Esophagus muscularis mucosa (tissue), 4 donors: ENCODE measurements at regions not wholly inside any gene's neighbourhood (a gene's known extent, or its start where the extent isn't known, plus 50 kb on each side); places are given as distances from the start of the nearest gene placed in this dataset.

Experiments
- DNase-seq: peaks from one replicate; pipeline ENCODE4 v3.0.0-alpha.2; 2017; ENCODE audit errors: extremely low spot score
- H3K27ac ChIP-seq, 4 donors: fragments of 200-600 bp; sonication (generic); replicated peaks in 1 of 4; 1 replicate in 3 of 4; 2 replicates in 1 of 4; pipeline ENCODE4 v1.5.1; 2016 to 2019; ENCODE audit warnings: mild to moderate bottlenecking in 1 of 4
- H3K27me3 ChIP-seq, 4 donors: fragments of 200-600 bp; sonication (generic); one replicate each; pipeline versions ENCODE4 v1.5.1 to v1.6.0; 2016 to 2019
- H3K36me3 ChIP-seq, 4 donors: fragments of 200-600 bp; sonication (generic); one replicate each; pipeline ENCODE4 v1.5.1; 2016 to 2019
- H3K4me1 ChIP-seq, 4 donors: fragments of 200-600 bp; sonication (generic); one replicate each; pipeline ENCODE4 v1.5.1; 2016 to 2019
- H3K4me3 ChIP-seq, 4 donors: fragments of 200-600 bp; sonication (generic); 1 replicate in 2 of 4; 2 replicates in 2 of 4; pipeline ENCODE4 v1.5.1; 2016 to 2019; ENCODE audit warnings: mild to moderate bottlenecking in 4 of 4, moderate library complexity in 1 of 4
- H3K9me3 ChIP-seq, 4 donors: fragments of 200-600 bp; sonication (generic); 1 replicate in 3 of 4; 2 replicates in 1 of 4; pipeline ENCODE4 v1.5.1; 2016 to 2019
- EP300 ChIP-seq: sonication (generic); formaldehyde crosslinking; IDR thresholded peaks from one replicate; pipeline ENCODE4 v1.6.1; 2017; ENCODE audit warnings: antibody characterized with exemption
- POLR2A ChIP-seq: fragments of 450-650 bp; IDR thresholded peaks from one replicate; pipeline ENCODE4 v1.6.1; 2017; ENCODE audit warnings: antibody characterized with exemption, moderate library complexity, mild to moderate bottlenecking, low read depth
- POLR2AphosphoS5 ChIP-seq, 2 donors: sonication (generic); formaldehyde crosslinking; IDR thresholded peaks; one replicate each; pipeline ENCODE4 v1.6.1; 2017; ENCODE audit warnings: antibody characterized with exemption in 2 of 2
- WGBS: methylation state at CpG from one replicate; pipeline ENCODE4 v1.1.5; 2018; 5-methylcytosine and 5-hydroxymethylcytosine counted together
- intact Hi-C: fragments of 100-400 bp; cut with DNase I; formaldehyde crosslinking; loops from one replicate; pipeline ENCODE4 v1.15.1; 2023
- TF ChIP-seq, protein P1 (sequence below), 3 experiments: fragments of 200-600 bp in 2 of 3; fragments of 450-650 bp in 1 of 3; sonication (generic) in 2 of 3; IDR thresholded peaks; one replicate each; pipeline ENCODE4 v1.5.1; 2017 to 2019; ENCODE audit warnings: antibody characterized with exemption in 3 of 3, mild to moderate bottlenecking in 2 of 3, moderate library complexity in 1 of 3

DNA sequence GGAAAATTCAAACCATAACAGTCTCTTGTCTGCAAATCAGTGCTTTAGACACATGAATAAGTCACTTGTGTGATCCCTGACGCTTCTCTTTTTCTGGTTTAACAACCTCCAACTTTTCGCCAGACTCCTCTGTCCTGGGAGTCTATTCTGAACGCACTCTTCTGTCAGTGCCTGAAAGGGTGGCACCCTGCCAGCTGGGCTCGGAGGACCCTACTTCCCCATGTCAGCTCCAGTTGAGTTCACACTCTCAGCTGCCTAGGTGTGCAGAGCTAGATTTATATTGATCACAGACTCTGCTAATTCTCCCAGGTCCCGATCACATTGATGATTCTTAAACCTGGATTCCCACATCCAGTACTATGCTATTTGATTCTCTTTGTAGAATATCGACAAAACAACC is 649.1 kb downstream of the BNC2 start:
- DNase-seq = no peak
- 62% methylated on average over 6 of the region's 6 CpGs for WGBS
- peaks cover 0 to 7% (median 0%) of the 10 kb centered on the region in 4 donors for H3K4me1 ChIP-seq
- peak overlapping the region in 1 of 4 donors; percentile 10 for H3K27ac ChIP-seq
- no peaks in the 10 kb centered on the region for H3K36me3 ChIP-seq
- intact Hi-C loops = no loop called here
- no peak overlapping the region for H3K4me3 ChIP-seq
- no peaks in the 10 kb centered on the region for H3K27me3 ChIP-seq
- TF ChIP-seq EP300 = no peak
- TF ChIP-seq, protein P1, sequence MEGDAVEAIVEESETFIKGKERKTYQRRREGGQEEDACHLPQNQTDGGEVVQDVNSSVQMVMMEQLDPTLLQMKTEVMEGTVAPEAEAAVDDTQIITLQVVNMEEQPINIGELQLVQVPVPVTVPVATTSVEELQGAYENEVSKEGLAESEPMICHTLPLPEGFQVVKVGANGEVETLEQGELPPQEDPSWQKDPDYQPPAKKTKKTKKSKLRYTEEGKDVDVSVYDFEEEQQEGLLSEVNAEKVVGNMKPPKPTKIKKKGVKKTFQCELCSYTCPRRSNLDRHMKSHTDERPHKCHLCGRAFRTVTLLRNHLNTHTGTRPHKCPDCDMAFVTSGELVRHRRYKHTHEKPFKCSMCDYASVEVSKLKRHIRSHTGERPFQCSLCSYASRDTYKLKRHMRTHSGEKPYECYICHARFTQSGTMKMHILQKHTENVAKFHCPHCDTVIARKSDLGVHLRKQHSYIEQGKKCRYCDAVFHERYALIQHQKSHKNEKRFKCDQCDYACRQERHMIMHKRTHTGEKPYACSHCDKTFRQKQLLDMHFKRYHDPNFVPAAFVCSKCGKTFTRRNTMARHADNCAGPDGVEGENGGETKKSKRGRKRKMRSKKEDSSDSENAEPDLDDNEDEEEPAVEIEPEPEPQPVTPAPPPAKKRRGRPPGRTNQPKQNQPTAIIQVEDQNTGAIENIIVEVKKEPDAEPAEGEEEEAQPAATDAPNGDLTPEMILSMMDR (IDR thresholded peaks at IDR 0.05) = no peak
- TF ChIP-seq POLR2AphosphoS5 (IDR thresholded peaks at IDR 0.05) = no peak
- TF ChIP-seq POLR2A = no peak
- H3K9me3 ChIP-seq = no peaks in the 10 kb centered on the region

DNA sequence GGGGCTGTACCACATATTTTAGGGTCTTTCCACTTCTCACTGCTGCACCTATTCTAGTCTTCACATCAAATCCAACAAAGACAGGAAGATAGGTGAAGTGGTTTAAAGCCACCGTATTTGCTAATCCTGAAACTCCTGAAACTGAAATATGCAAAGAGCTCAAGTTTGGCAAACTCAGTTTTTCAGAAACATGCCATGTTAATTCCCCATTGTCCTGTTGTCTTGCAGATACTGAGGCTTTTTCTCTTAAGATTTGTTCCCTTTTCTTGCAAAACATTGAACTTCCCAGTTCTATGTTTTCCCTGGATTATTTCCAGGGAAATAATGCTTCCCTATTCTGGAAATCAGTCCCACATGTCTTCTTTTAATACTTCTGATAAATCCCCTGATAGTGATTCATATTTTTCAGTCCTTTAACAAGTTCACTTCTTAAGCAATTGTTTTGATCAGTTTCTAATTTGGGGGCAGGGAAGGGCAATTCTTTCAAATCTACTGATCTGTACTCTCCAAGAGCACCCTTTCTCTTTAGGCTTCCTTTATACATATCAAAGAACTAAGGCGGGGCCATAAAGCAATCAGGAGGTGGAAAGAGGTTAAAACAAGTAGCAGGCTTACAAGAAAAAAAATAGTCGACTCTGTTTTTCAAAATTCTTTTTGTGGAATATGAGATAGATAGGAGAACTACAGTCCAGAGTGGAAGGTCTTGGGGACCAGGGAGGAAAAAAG is 648.5 kb downstream of the BNC2 start:
- H3K27ac ChIP-seq = peak overlapping the region in 1 of 4 donors; percentile 10
- intact Hi-C loops = no loop called here
- DNase-seq = no peak
- peaks cover 0 to 7% (median 0%) of the 10 kb centered on the region in 4 donors for H3K4me1 ChIP-seq
- no peak overlapping the region for H3K4me3 ChIP-seq
- TF ChIP-seq EP300 (no peak), POLR2A (no peak), POLR2AphosphoS5 (IDR thresholded peaks at IDR 0.05) (no peak)
- TF ChIP-seq, protein P1 (IDR thresholded peaks at IDR 0.05) = no peak
- no peaks in the 10 kb centered on the region for H3K27me3 ChIP-seq
- H3K9me3 ChIP-seq = no peaks in the 10 kb centered on the region
- H3K36me3 ChIP-seq = no peaks in the 10 kb centered on the region
- 56% methylated on average over 3 of the region's 3 CpGs for WGBS

DNA sequence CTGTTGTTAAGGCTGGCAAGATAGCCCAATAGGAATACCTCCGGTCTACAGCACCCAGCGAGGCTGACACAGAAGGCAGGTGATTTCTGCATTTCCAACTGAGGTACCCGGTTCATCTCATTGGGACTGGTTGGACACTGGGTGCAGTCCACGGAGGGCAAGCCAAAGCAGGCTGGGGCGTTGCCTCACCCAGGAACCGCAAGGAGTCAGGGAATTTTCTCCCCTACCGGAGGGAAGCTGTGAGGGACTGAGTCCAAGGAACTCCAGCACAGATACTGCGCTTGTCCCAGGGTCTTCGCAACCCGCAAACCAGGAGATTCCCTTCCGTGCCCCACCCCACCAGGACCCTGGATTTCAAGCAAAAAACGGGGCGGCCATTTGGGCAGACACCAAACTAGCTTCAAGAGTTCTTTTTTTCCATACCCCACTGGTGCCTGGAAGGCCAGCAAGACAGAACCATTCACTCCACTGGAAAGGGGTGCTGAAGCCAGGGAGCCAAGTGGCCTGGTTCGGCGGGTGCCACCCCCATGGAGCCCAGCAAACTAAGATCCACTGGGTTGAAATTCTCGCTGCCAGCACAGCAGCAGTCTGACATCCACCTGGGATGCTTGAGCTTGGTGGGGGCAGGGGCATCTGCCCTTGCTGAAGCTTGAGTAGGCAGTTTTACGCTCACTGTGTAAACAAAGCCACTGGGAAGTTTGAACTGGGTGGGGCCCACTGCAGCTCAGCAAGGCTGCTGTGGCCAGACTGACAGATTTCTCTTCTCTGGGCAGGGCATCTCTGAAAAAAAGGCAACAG is 647.2 kb downstream of the BNC2 start:
- no peaks in the 10 kb centered on the region for H3K36me3 ChIP-seq
- TF ChIP-seq EP300 (no peak), POLR2AphosphoS5 (IDR thresholded peaks at IDR 0.05) (no peak), POLR2A (no peak)
- TF ChIP-seq, protein P1 (IDR thresholded peaks at IDR 0.05) = no peak
- no peak overlapping the region for H3K27ac ChIP-seq
- H3K27me3 ChIP-seq = no peaks in the 10 kb centered on the region
- no peak overlapping the region for H3K4me3 ChIP-seq
- H3K4me1 ChIP-seq = peaks cover 0 to 7% (median 0%) of the 10 kb centered on the region in 4 donors
- DNase-seq = no peak
- 91% methylated on average over 17 of the region's 17 CpGs for WGBS
- intact Hi-C loops = no loop called here
- no peaks in the 10 kb centered on the region for H3K9me3 ChIP-seq

DNA sequence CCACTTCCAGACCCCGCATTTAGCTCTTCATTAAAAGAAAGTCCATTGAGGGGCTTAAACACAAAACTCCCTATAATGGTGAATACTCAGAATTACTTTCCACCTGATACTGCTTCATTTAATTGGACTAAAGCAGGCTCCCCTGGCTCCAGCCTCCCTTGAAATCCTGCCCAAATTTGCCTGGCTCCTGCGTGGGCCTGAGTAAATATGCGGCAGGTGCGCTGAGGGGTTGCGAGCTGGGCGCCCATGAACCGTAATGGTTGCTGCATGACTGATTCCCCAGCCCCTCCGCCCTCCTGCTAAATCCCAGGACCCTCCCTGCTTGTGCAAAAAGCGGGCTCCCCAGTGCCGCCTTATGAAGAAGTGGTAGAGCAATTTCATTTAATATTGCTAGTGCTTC is 639.7 kb downstream of the BNC2 start:
- no peak overlapping the region for H3K4me3 ChIP-seq
- 95% methylated on average over 10 of the region's 10 CpGs for WGBS
- intact Hi-C loops = no loop called here
- H3K27me3 ChIP-seq = no peaks in the 10 kb centered on the region
- no peak for TF ChIP-seq EP300
- TF ChIP-seq POLR2A = no peak
- TF ChIP-seq POLR2AphosphoS5 (IDR thresholded peaks at IDR 0.05) = no peak
- TF ChIP-seq, protein P1 (IDR thresholded peaks at IDR 0.05) = no peak
- peaks cover 0 to 7% (median 0%) of the 10 kb centered on the region in 4 donors for H3K9me3 ChIP-seq
- DNase-seq = no peak
- H3K36me3 ChIP-seq = no peaks in the 10 kb centered on the region
- peaks cover 0 to 4% (median under 1%) of the 10 kb centered on the region in 4 donors for H3K4me1 ChIP-seq
- no peak overlapping the region for H3K27ac ChIP-seq
